ENCODE measurements at regions not wholly inside any gene's neighbourhood (a gene's known extent, or its start where the extent isn't known, plus 50 kb on each side); places are given as distances from the start of the nearest gene placed in this dataset.

DNA sequence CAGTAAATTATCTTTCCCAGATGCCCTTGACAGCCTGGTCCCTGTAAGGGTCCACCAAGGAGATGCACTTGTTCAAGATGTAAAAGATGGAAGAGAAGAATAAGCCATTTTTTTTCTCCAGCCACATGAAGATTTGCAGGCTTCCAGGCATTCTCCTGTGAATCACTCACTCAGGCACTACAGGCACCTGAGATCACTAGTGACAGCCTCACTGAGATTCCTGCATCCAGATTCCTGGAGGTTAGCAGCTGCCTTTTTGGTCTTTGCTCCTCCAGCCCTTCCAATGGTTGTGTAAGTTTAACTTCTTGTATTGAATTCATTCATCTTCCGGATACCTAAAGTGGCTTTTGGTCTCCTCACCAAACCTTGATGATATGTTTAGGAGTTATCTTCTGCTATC lies 630.2 kb upstream of the CADM1 start:
- TF ChIP-seq, protein P1, sequence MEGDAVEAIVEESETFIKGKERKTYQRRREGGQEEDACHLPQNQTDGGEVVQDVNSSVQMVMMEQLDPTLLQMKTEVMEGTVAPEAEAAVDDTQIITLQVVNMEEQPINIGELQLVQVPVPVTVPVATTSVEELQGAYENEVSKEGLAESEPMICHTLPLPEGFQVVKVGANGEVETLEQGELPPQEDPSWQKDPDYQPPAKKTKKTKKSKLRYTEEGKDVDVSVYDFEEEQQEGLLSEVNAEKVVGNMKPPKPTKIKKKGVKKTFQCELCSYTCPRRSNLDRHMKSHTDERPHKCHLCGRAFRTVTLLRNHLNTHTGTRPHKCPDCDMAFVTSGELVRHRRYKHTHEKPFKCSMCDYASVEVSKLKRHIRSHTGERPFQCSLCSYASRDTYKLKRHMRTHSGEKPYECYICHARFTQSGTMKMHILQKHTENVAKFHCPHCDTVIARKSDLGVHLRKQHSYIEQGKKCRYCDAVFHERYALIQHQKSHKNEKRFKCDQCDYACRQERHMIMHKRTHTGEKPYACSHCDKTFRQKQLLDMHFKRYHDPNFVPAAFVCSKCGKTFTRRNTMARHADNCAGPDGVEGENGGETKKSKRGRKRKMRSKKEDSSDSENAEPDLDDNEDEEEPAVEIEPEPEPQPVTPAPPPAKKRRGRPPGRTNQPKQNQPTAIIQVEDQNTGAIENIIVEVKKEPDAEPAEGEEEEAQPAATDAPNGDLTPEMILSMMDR (conservative IDR thresholded peaks at IDR 0.05), result no peak
- Mint-ChIP-seq H3K4me3 (no peak overlapping the region), H3K27me3 (ENCODE audit: insufficient read depth) (no peaks in the 10 kb centered on the region), H3K27ac (no peak overlapping the region), H3K36me3 (ENCODE audit: low read depth) (no peaks in the 10 kb centered on the region), H3K4me1 (peaks cover 47% of the 10 kb centered on the region), H3K9me3 (no peaks in the 10 kb centered on the region)
- Histone ChIP-seq H3K27me3 (ENCODE audit: control insufficient read depth, insufficient read depth, low read length, poor library complexity, severe bottlenecking) (no peaks in the 10 kb centered on the region), H3K9ac (ENCODE audit: extremely low read depth, low read length, poor library complexity, severe bottlenecking) (no peak overlapping the region), H3K4me3 (ENCODE audit: low read length) (no peak overlapping the region), H3K4me1 (ENCODE audit: control insufficient read depth, insufficient read depth, low read length) (peaks cover 15% of the 10 kb centered on the region), H3K9me3 (ENCODE audit: control insufficient read depth, low read length) (no peaks in the 10 kb centered on the region), H3K27ac (ENCODE audit: low read depth, low read length) (no peak overlapping the region), H3K36me3 (ENCODE audit: control insufficient read depth, insufficient read depth, low read length) (no peaks in the 10 kb centered on the region)
- 79 to 89% methylated on average over 1 of the region's 1 CpG for WGBS, 2 experiments (ENCODE audit: insufficient coverage in 1 of 2, insufficient read length in 1 of 2)
- no peak for DNase-seq

DNA sequence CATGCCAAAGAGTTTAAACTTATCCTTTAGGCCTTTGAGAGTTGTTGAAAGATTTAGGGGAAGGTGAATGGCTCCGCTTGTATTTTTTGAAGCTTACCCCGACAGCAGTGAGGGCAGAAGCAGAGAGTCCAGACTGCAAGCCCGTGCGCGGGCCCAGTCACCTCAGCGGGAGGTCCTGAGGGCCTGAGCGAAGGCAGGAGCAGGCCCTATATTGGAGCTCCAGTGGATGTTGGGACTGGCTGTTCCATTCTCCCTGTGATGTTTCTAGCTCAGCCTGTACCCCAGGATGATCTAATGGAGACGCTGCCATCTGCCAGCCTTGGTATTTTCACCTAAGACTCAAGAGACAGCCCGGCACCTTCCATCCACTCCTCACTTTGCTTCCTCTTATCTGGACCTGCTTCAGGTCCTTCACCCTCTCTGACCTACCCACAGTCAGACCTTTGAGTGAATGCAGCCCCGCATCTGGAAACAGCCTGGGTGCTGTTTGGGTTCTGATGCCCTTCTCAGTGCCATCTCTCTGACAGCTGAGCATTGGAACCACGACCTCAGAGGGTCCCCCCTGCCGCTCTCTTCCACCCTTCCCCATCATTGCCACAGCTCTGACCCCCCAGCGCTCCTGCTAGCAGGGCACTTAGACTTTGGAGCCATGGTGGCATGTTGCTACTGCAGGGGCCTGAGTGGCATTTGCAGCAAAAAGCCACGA lies 628.2 kb upstream of the CADM1 start:
- no peaks in the 10 kb centered on the region for H3K27me3 ChIP-seq (ENCODE audit: control insufficient read depth, insufficient read depth, low read length, poor library complexity, severe bottlenecking)
- no peaks in the 10 kb centered on the region for H3K27me3 Mint-ChIP-seq (ENCODE audit: insufficient read depth)
- H3K4me3 ChIP-seq (ENCODE audit: low read length), result no peak overlapping the region
- H3K36me3 Mint-ChIP-seq (ENCODE audit: low read depth), result no peaks in the 10 kb centered on the region
- H3K9me3 ChIP-seq (ENCODE audit: control insufficient read depth, low read length), result no peaks in the 10 kb centered on the region
- no peaks in the 10 kb centered on the region for H3K9me3 Mint-ChIP-seq
- no peak overlapping the region for H3K4me3 Mint-ChIP-seq
- H3K27ac ChIP-seq (ENCODE audit: low read depth, low read length), result no peak overlapping the region
- whole genome bisulfite sequencing, 2 experiments (ENCODE audit: insufficient coverage in 1 of 2, insufficient read length in 1 of 2), result 89 to 91% methylated on average over 13 to 14 of the region's 14 CpGs
- H3K36me3 ChIP-seq (ENCODE audit: control insufficient read depth, insufficient read depth, low read length), result no peaks in the 10 kb centered on the region
- H3K9ac ChIP-seq (ENCODE audit: extremely low read depth, low read length, poor library complexity, severe bottlenecking), result no peak overlapping the region
- no peak for DNase-seq
- TF ChIP-seq, protein P1 (conservative IDR thresholded peaks at IDR 0.05), result no peak
- no peak overlapping the region for H3K27ac Mint-ChIP-seq
- peaks cover 15% of the 10 kb centered on the region for H3K4me1 ChIP-seq (ENCODE audit: control insufficient read depth, insufficient read depth, low read length)
- peaks cover 40% of the 10 kb centered on the region for H3K4me1 Mint-ChIP-seq

DNA sequence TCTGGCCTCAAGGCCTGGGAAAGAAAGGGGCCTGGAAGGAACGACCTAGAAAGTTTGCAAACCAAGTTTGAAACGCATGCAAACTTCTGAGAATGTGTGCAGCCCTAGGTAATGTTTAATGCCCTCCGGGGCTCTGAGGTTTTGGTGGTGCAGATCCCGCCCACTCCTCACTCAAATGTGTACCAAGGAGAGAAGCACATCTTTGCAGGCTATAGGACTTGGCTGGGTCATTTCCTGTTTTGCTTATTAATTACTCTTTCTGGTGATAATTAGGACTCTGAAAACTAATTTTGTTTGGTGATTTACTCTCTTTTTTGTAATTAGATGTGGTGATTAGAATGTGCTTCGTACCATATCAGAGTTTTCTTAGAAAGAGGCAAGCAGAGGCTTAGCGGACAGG lies 625.9 kb upstream of the CADM1 start:
- peaks cover 14% of the 10 kb centered on the region for H3K4me1 ChIP-seq (ENCODE audit: control insufficient read depth, insufficient read depth, low read length)
- Mint-ChIP-seq H3K27ac (no peak overlapping the region), H3K4me1 (peaks cover 25% of the 10 kb centered on the region), H3K27me3 (ENCODE audit: insufficient read depth) (no peaks in the 10 kb centered on the region), H3K9me3 (no peaks in the 10 kb centered on the region), H3K4me3 (no peak overlapping the region), H3K36me3 (ENCODE audit: low read depth) (no peaks in the 10 kb centered on the region)
- H3K9me3 ChIP-seq (ENCODE audit: control insufficient read depth, low read length), result no peaks in the 10 kb centered on the region
- H3K27ac ChIP-seq (ENCODE audit: low read depth, low read length), result no peak overlapping the region
- TF ChIP-seq, protein P1 (conservative IDR thresholded peaks at IDR 0.05), result no peak
- no peak overlapping the region for H3K4me3 ChIP-seq (ENCODE audit: low read length)
- H3K36me3 ChIP-seq (ENCODE audit: control insufficient read depth, insufficient read depth, low read length), result no peaks in the 10 kb centered on the region
- no peak overlapping the region for H3K9ac ChIP-seq (ENCODE audit: extremely low read depth, low read length, poor library complexity, severe bottlenecking)
- H3K27me3 ChIP-seq (ENCODE audit: control insufficient read depth, insufficient read depth, low read length, poor library complexity, severe bottlenecking), result no peaks in the 10 kb centered on the region
- DNase-seq, result no peak
- 67 to 79% methylated on average over 4 to 6 of the region's 6 CpGs for WGBS, 2 experiments (ENCODE audit: insufficient coverage in 1 of 2, insufficient read length in 1 of 2)

Measured in endodermal cell (in vitro differentiated cells).